HG03060 (cell line): ENCODE measurements at regions not wholly inside any gene's neighbourhood (a gene's known extent, or its start where the extent isn't known, plus 50 kb on each side); places are given as distances from the start of the nearest gene placed in this dataset.

Experiments
- ATAC-seq: cut with Tn5 transposase; IDR thresholded peaks from one replicate; pipeline ENCODE4 v1.9.1; 2021; ENCODE audit warnings: low read depth, moderate number of reproducible peaks; ENCODE audit not compliant: unreplicated experiment

DNA sequence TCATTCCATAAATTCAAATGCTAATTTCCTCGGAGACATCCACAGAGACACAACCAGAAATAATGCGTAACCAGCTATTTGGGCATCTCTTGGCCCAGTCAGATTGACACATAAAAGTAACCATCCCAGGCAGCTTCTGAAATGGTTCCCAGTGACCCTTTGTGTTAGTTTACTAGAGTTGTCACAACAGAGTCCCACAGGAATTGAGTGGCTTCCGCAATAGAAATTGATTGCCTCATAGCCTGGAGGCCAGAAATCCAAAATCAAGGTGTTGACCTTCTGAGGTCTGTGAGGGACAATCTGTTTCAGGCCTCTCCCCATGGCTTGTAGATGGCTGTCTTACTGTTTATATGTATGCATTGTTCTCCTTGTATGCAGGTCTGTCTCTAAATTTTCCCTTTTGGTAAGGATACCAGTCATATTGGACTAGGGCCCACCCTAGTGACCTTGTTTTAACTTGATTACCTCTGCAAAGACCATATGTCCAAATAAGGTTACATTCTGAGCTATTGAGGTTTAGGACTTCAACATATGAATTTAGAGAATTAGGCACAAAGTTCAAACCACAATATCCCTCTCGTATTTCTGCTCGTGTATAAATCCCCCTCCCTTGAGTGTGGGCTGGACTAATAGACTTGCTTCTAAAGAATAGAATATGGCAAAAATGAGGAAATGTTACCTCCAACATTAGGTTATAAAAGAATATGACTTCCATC lies 78.2 kb upstream of the FGGY start:
- ATAC-seq, result no peak

DNA sequence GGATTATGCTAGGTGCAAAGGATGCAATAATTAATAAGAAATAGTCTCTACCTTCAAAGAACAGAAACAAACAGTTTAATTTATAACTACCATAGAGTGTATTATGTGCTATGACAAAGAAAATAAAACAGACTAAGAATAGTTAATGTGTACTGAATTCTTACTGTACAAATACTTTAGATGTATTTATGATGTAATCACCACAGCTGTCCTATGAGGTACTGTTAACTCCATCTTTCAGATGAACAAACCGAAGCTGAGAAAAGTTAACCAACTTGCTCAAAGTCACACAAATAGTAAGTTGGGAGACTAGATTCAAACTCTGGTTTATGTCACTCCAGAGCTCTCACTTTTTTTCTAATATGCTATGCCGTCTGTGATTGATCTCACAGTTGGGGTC lies 77.0 kb upstream of the FGGY start:
- ATAC-seq, result no peak

- no peak for ATAC-seq
Observed at GRCh38 chr1:59220356-59220755, 76.5 kb upstream of the FGGY start.

DNA sequence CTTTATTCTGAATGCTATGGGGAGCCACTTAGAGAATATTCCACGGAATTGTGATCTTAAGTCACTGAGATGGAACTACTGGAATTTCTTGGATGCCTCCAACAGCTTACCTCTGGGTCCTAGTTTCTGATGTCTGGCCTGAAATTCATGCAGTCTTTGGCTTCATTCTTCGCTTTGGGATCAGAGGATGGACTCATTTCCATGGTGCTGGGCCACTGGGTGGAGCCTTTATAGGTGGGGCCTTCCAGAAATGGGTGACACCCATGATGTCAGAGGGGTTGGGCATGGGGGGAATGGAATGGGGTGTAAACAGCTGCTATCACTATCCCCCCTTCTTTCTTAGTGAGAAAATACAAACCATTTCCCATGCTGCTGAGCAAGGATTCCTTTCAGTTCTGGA lies 73.7 kb upstream of the FGGY start:
- ATAC-seq, result no peak

DNA sequence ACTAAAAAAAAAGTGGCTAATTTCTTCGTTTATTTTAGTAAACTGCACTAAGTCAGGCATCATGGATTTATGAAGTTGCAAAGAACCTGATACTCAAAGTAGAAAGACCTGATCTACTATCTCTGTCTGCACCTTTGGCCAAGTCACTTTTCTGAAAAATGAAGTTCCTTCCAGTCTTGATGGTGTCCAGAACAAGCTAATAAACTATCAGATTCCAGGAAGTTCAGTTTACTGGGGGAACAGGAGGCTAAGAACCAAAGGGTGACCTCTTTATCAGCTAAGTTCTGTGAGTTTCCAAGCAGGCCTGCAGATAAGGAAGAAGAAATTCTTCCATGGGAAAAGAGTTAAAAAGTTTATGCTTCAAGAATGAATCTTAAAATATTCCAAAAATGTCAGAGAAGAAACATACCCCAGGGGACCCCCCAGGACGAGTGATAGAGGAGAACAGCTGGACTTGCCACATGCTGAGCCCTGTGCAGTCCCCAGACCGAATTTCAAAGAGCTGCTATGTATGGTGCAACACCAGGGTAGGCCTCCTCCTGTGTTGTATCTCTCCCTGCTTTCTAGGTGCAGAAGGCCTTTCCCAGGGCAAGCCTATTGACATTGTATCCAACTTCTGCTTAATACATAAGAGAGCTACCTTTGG lies 72.8 kb upstream of the FGGY start:
- ATAC-seq, result no peak

GRCh38 chr1:59225594-59226316 lies 71.1 kb upstream of the FGGY start:
- no peak for ATAC-seq

DNA sequence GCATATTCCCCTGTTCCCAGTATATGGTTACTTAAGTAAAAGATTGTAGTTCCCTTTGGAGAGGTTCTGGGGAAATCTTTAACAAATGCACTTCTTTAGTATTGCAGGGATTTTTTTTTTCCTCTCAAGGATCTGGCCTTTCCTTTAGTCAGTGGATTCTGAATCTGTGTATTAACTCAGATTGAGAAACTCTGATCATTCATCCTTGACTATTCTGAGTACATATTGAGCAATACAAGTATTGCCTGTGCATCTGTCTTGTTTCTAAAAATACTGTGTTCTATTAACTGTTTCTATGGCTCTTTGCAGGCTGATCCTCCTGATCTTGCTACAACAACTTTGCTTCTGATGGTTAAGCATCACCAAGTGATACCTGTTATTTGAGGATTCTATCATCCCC lies 67.8 kb upstream of the FGGY start:
- ATAC-seq, result no peak

DNA sequence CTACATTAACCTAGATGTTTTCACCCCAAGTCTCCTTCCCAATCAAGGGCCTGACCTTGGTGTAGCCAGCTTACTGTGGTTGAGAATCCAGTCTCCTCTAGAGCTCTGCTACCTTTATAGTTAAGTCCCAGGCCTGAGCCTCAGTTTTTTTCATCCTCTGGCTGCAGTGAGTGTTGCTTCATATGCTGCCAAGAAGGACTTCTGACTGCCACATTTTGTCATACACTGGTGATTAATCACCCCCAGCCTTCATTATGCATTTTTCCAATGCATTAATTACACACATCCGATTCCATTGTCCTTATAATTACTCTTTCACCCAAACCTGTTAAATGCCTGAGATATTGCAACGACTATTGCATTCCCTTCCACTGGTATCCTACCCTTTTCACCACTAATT lies 66.3 kb upstream of the FGGY start:
- ATAC-seq, result no peak

GRCh38 chr1:59232216-59232615 lies 64.7 kb upstream of the FGGY start:
- no peak for ATAC-seq

DNA sequence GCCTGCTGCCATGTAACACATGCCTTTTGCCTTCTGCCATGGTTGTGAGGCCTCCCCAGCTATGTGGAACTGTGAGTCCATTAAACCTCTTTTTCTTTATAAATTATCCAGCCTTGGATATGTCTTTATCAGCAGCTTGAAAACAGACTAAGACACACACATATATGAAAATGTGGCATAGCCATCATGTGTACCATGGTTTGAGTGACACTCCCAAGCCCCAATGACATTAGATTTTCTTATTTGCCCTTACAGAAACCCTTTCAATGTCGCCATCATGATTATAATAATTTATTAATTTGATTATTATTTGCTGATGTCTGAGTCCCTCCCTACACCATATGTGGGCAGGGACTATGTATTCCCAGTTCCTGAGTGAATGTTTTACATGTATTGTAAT lies 63.5 kb upstream of the FGGY start:
- no peak for ATAC-seq

DNA sequence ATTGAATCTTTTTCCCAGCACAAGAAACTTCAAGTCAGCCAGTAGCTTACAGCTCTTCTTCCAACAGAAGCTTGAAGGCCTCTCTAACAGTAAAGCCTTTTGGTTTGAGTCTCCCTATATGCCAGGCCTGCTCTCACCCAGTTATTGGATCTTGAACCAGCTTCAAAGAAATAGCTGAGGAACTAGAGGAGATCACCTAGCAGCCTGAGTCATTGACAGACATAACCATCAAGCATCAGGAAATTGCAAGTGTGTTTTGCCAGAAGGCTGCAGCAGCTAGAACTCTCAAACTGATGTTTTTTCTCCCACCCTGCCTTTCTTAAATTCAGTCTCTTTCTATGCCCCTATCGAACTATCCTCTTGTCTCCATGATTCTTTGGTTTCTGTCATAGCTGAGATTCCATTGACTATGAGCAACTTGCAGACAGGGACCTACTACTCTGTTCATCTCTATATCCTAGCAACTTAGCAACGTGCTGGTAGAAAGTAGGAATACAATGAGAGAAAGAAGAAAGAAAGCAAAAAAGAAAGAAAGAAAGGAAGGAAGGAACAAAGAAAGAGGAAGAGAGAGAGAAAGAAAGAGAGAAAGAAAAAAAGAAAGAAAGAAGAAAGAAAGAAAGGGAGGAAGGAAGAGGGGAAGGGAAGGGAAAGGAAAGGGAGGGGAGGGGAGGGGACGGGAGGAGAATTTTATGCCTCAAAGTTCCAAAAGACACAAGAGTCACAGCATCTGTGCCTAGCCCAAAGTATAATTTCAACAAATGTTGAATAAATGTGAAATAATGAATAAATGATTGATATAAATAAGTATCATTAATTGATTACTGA lies 60.0 kb upstream of the FGGY start:
- ATAC-seq, result no peak

DNA sequence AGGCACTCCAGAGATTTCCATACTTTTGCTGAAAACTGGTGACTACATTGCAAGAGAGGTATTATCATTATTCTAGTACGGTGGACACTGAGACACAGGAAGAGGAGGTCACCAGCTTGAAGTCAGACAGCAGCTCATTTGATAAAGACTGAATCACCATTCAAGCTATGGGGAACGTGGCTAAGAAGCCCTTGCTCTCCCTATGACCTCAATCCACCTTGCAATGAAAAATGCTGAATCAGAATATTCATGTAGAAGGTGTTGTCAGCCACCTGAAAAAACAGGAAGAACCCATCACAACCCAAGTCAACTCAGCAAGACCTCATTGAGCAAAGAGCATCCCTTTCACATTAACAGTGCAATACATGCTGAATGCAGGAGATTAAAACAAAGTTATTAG lies 59.0 kb upstream of the FGGY start:
- ATAC-seq, result no peak

- ATAC-seq, result no peak
Observed at GRCh38 chr1:59238333-59238934, 58.5 kb upstream of the FGGY start.

DNA sequence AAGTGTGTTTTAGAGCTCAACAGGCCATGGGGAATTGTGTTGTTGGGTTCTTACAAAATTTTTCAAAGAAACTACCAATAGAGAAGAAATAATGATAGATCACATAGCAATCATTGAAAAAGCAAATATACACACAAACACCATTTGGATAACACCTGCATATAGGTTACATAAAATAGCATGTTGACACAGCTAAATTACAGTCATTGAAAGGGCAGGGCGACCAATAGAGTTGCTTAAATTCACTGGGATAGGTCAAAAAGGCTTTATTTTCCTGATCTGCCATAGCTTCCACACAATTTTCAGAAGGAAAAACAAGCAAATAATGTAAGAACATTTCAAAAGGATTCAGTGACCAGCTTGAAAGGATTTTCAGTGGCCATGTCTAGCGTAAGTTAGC lies 57.9 kb upstream of the FGGY start:
- no peak for ATAC-seq

- no peak for ATAC-seq
Observed at GRCh38 chr1:59241909-59242308, 55.0 kb upstream of the FGGY start.

GRCh38 chr1:59242370-59242769 lies 54.5 kb upstream of the FGGY start:
- no peak for ATAC-seq

GRCh38 chr1:59243550-59243949 lies 53.3 kb upstream of the FGGY start:
- ATAC-seq, result no peak

DNA sequence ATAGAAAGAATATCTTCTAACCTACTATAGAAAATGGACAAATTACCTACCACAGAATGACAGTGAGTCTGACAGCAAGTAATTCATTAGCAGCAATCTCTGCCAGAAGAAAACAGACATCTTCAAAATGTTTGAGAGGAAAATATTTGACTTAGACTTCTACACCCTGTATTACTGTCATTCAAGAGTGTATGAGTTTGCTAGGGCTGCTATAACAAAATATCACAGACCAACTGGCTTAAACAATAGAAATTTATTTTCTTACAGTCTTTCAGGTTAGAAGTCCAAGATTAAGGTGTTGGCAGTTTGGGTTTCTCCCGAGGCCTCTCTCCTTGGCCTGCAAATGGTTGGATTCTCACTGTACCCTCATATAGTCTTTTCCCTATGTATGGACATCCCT lies 52.9 kb upstream of the FGGY start:
- ATAC-seq, result no peak

DNA sequence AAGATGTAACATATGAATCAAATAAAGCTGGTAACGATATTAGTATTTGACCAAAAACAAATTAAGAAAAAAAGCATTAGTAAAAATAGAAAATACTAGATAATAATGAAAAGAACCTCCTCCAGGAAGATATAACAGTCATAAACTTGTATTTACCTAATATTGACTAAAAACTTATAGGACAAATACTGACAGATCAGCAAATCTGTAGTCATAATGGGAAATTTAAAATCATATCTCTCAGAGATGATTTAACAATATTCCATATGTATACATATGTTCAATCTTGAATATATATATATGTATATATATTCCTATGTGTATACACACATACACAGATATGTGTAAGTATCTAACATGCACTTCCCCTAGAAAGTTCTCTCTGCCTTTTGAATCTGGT lies 52.0 kb upstream of the FGGY start:
- ATAC-seq, result no peak
